ENCODE measurements at regions not wholly inside any gene's neighbourhood (a gene's known extent, or its start where the extent isn't known, plus 50 kb on each side); places are given as distances from the start of the nearest gene placed in this dataset.

GRCh38 chr10:53260213-53260612, 487.6 kb upstream of the MBL2 start:
- H3K27ac ChIP-seq: no peak overlapping the region
- TF ChIP-seq ZFX (IDR thresholded peaks at IDR 0.05; ENCODE audit: borderline replicate concordance) (no peak), CTCF (IDR thresholded peaks at IDR 0.05) (no peak)

- TF ChIP-seq CTCF (IDR thresholded peaks at IDR 0.05): no peak
- TF ChIP-seq ZFX (IDR thresholded peaks at IDR 0.05; ENCODE audit: borderline replicate concordance): no peak
These were observed 484.0 kb upstream of the MBL2 start for GRCh38 chr10:53256623-53257022.

GRCh38 chr10:53255661-53256205, 483.1 kb upstream of the MBL2 start:
- TF ChIP-seq ZFX (IDR thresholded peaks at IDR 0.05; ENCODE audit: borderline replicate concordance): no peak
- TF ChIP-seq CTCF (IDR thresholded peaks at IDR 0.05): no peak
- H3K27ac ChIP-seq: no peak overlapping the region

More at GRCh38 chr10:53256623-53257022, 484.0 kb upstream of the MBL2 start:
- H3K27ac ChIP-seq: no peak overlapping the region

GRCh38 chr10:53253221-53253620, 480.6 kb upstream of the MBL2 start:
- TF ChIP-seq CTCF (IDR thresholded peaks at IDR 0.05) (no peak), ZFX (IDR thresholded peaks at IDR 0.05; ENCODE audit: borderline replicate concordance) (no peak)
- no peak overlapping the region for H3K27ac ChIP-seq

- TF ChIP-seq ZFX (IDR thresholded peaks at IDR 0.05; ENCODE audit: borderline replicate concordance): no peak
- no peak for TF ChIP-seq CTCF (IDR thresholded peaks at IDR 0.05)
- no peak overlapping the region for H3K27ac ChIP-seq
These were observed 467.3 kb upstream of the MBL2 start for GRCh38 chr10:53239873-53240272.

GRCh38 chr10:53236941-53237340, 464.4 kb upstream of the MBL2 start:
- H3K27ac ChIP-seq: no peak overlapping the region
- no peak for TF ChIP-seq ZFX (IDR thresholded peaks at IDR 0.05; ENCODE audit: borderline replicate concordance)
- no peak for TF ChIP-seq CTCF (IDR thresholded peaks at IDR 0.05)

- no peak for TF ChIP-seq CTCF (IDR thresholded peaks at IDR 0.05)
- TF ChIP-seq ZFX (IDR thresholded peaks at IDR 0.05; ENCODE audit: borderline replicate concordance): no peak
- H3K27ac ChIP-seq: no peak overlapping the region
These were observed 461.2 kb upstream of the MBL2 start for GRCh38 chr10:53233749-53234148.

Measured in 22Rv1 (cell line).